GM23338 (cell line): ENCODE measurements at regions not wholly inside any gene's neighbourhood (a gene's known extent, or its start where the extent isn't known, plus 50 kb on each side); places are given as distances from the start of the nearest gene placed in this dataset.

Experiments
- ATAC-seq: fragments of 200-7000 bp; cut with Tn5 transposase; 3 replicates; pipeline ENCODE4 v1.9.1; 2020
- DNase-seq: peaks from one replicate; pipeline ENCODE4 v3.0.0-alpha.2; 2015; ENCODE audit warnings: low spot score
- H2AFZ ChIP-seq: fragments of 200-600 bp; sonication (generic); 2 replicates; pipeline ENCODE4 v1.8.0; 2016; ENCODE audit warnings: antibody characterized with exemption, mild to moderate bottlenecking, moderate library complexity
- H3F3A ChIP-seq: fragments of 200-600 bp; sonication (generic); replicated peaks from 2 replicates; pipeline ENCODE4 v1.8.0; 2017; ENCODE audit warnings: antibody characterized with exemption, mixed run types, low read depth
- H3K27ac ChIP-seq: fragments of 200-600 bp; sonication (generic); 2 replicates; pipeline ENCODE4 v1.6.1; 2016; ENCODE audit warnings: low read depth
- H3K27me3 ChIP-seq: fragments of 200-600 bp; sonication (generic); 2 replicates; pipeline ENCODE4 v1.8.0; 2016; ENCODE audit warnings: mild to moderate bottlenecking, mixed run types, moderate library complexity; ENCODE audit not compliant: insufficient read depth
- H3K36me3 ChIP-seq: fragments of 200-600 bp; sonication (generic); 2 replicates; pipeline ENCODE4 v1.8.0; 2016; ENCODE audit warnings: mild to moderate bottlenecking; ENCODE audit not compliant: insufficient read depth
- H3K4me1 ChIP-seq: fragments of 200-600 bp; sonication (generic); 2 replicates; pipeline ENCODE4 v1.8.0; 2016; ENCODE audit warnings: mild to moderate bottlenecking, moderate library complexity; ENCODE audit not compliant: insufficient read depth
- H3K4me2 ChIP-seq: fragments of 200-600 bp; sonication (generic); 2 replicates; pipeline ENCODE4 v1.7.1; 2017; ENCODE audit warnings: mixed run types
- H3K4me3 ChIP-seq: fragments of 200-600 bp; sonication (generic); 2 replicates; pipeline ENCODE4 v1.6.1; 2016; ENCODE audit warnings: mixed run types
- H3K79me2 ChIP-seq: fragments of 200-600 bp; sonication (generic); replicated peaks from 2 replicates; pipeline ENCODE4 v1.8.0; 2017; ENCODE audit warnings: mild to moderate bottlenecking; ENCODE audit not compliant: insufficient read depth
- H3K9me2 ChIP-seq: fragments of 200-600 bp; sonication (generic); 2 replicates; pipeline ENCODE4 v1.8.0; 2017; ENCODE audit not compliant: insufficient read depth
- H4K20me1 ChIP-seq: fragments of 200-600 bp; sonication (generic); replicated peaks from 2 replicates; pipeline ENCODE4 v1.8.0; 2017; ENCODE audit warnings: mild to moderate bottlenecking; ENCODE audit not compliant: insufficient read depth
- H3K27ac Mint-ChIP-seq: 2 replicates; pipeline ENCODE4 v1.8.0; 2020; ENCODE audit warnings: inconsistent platforms, mild to moderate bottlenecking, moderate library complexity, mixed read lengths
- H3K27me3 Mint-ChIP-seq: 3 replicates; pipeline ENCODE4 v1.8.0; 2022; ENCODE audit warnings: low read depth, mild to moderate bottlenecking, moderate library complexity, mixed read lengths, inconsistent platforms; ENCODE audit not compliant: insufficient read depth, poor library complexity
- H3K36me3 Mint-ChIP-seq: 3 replicates; pipeline ENCODE4 v1.8.0; 2021; ENCODE audit warnings: low read depth, mild to moderate bottlenecking, inconsistent platforms, moderate library complexity, mixed read lengths
- H3K4me1 Mint-ChIP-seq: 3 replicates; pipeline ENCODE4 v1.8.0; 2020; ENCODE audit warnings: mild to moderate bottlenecking, inconsistent platforms, mixed read lengths
- H3K4me3 Mint-ChIP-seq: 3 replicates; pipeline ENCODE4 v1.8.0; 2021; ENCODE audit warnings: moderate library complexity, mild to moderate bottlenecking, inconsistent platforms, mixed read lengths
- H3K9me3 Mint-ChIP-seq: 3 replicates; pipeline ENCODE4 v1.8.0; 2020; ENCODE audit warnings: moderate library complexity, mild to moderate bottlenecking, inconsistent platforms, mixed read lengths
- CTCF ChIP-seq, 2 experiments: fragments of 200-600 bp in 1 of 2; sonication (generic) in 1 of 2; conservative IDR thresholded peaks; 2 replicates each; pipeline versions ENCODE4 v1.5.1 to v1.6.1; 2016 to 2017; ENCODE audit warnings: antibody characterized with exemption in 2 of 2, low read depth in 2 of 2, mild to moderate bottlenecking in 2 of 2, moderate library complexity in 1 of 2
- EZH2 ChIP-seq: fragments of 200-600 bp; sonication (generic); IDR thresholded peaks from one replicate; pipeline ENCODE4 v1.8.0; 2017; ENCODE audit warnings: antibody characterized with exemption, mild to moderate bottlenecking, low read depth; ENCODE audit not compliant: unreplicated experiment
- EZH2phosphoT487 ChIP-seq: fragments of 200-600 bp; sonication (generic); IDR thresholded peaks from one replicate; pipeline ENCODE4 v1.8.1; 2018; ENCODE audit warnings: antibody characterized with exemption; ENCODE audit not compliant: unreplicated experiment
- JUNB ChIP-seq: IDR thresholded peaks from one replicate; pipeline ENCODE4 v1.6.1; 2016; ENCODE audit warnings: antibody characterized with exemption; ENCODE audit not compliant: unreplicated experiment
- NANOG ChIP-seq: IDR thresholded peaks from 2 replicates; pipeline ENCODE4 v1.6.1; 2016; ENCODE audit warnings: antibody characterized with exemption, borderline replicate concordance
- POLR2AphosphoS5 ChIP-seq: IDR thresholded peaks from 2 replicates; pipeline ENCODE4 v1.6.1; 2016; ENCODE audit warnings: antibody characterized with exemption, low read depth
- STAT1 ChIP-seq: IDR thresholded peaks from one replicate; pipeline ENCODE4 v1.6.1; 2016; ENCODE audit warnings: antibody characterized with exemption; ENCODE audit not compliant: unreplicated experiment
- TF ChIP-seq, protein P1 (sequence below): IDR thresholded peaks from one replicate; pipeline ENCODE4 v1.6.1; 2018; ENCODE audit warnings: antibody characterized with exemption; ENCODE audit not compliant: unreplicated experiment
- TF ChIP-seq, protein P2 (sequence below): IDR thresholded peaks from 2 replicates; pipeline ENCODE4 v1.6.1; 2016; ENCODE audit warnings: antibody characterized with exemption

DNA sequence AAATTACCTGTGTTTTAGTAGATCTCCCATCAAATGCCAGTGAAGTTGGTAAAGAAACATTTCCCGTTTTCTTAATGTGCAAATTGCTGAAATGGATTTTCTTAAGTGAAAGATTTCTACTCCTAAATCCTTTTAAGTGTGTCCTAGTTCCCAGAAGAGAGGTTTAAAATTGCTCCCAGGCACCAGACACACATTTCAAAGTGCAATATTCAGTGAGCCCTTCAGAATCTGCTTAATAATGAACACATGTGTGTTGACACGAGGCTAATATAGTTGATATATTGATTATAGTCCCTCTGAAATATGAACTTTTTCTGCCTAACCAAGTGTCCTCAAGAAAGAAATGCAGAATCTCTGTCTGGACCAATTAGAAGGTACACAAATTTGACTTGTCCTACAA lies 861.7 kb upstream of the CNTNAP5 start (continued):
- TF ChIP-seq CTCF (conservative IDR thresholded peaks at IDR 0.05; ENCODE audit: low read depth in 2 of 2), result no peak
- TF ChIP-seq EZH2phosphoT487, result no peak
- TF ChIP-seq NANOG, result no peak
- TF ChIP-seq POLR2AphosphoS5, result no peak
- TF ChIP-seq, protein P1, sequence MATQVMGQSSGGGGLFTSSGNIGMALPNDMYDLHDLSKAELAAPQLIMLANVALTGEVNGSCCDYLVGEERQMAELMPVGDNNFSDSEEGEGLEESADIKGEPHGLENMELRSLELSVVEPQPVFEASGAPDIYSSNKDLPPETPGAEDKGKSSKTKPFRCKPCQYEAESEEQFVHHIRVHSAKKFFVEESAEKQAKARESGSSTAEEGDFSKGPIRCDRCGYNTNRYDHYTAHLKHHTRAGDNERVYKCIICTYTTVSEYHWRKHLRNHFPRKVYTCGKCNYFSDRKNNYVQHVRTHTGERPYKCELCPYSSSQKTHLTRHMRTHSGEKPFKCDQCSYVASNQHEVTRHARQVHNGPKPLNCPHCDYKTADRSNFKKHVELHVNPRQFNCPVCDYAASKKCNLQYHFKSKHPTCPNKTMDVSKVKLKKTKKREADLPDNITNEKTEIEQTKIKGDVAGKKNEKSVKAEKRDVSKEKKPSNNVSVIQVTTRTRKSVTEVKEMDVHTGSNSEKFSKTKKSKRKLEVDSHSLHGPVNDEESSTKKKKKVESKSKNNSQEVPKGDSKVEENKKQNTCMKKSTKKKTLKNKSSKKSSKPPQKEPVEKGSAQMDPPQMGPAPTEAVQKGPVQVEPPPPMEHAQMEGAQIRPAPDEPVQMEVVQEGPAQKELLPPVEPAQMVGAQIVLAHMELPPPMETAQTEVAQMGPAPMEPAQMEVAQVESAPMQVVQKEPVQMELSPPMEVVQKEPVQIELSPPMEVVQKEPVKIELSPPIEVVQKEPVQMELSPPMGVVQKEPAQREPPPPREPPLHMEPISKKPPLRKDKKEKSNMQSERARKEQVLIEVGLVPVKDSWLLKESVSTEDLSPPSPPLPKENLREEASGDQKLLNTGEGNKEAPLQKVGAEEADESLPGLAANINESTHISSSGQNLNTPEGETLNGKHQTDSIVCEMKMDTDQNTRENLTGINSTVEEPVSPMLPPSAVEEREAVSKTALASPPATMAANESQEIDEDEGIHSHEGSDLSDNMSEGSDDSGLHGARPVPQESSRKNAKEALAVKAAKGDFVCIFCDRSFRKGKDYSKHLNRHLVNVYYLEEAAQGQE, result no peak
- TF ChIP-seq JUNB, result no peak

- no peaks in the 10 kb centered on the region for H3K36me3 ChIP-seq
- DNase-seq (no peak), ATAC-seq (no peak)
- Mint-ChIP-seq H3K4me3 (no peak overlapping the region), H3K36me3 (peaks cover 9% of the 10 kb centered on the region; the same call in 1 of the 3 replicates), H3K4me1 (peaks cover 8% of the 10 kb centered on the region; the same call in 2 of the 3 replicates), H3K9me3 (peaks cover 20% of the 10 kb centered on the region; the same call in 2 of the 3 replicates), H3K27ac (no peak overlapping the region), H3K27me3 (no peaks in the 10 kb centered on the region)
- H4K20me1 ChIP-seq, result no peaks in the 10 kb centered on the region
- H3K27ac ChIP-seq, result no peak overlapping the region
- no peak overlapping the region; the same call in 1 of the 2 replicates for H2AFZ ChIP-seq
- H3K4me1 ChIP-seq, result no peaks in the 10 kb centered on the region
- H3K27me3 ChIP-seq, result no peaks in the 10 kb centered on the region
- no peaks in the 10 kb centered on the region for H3F3A ChIP-seq
- H3K4me2 ChIP-seq, result no peak overlapping the region
- no peak overlapping the region for H3K4me3 ChIP-seq
- H3K9me2 ChIP-seq, result peaks cover 15% of the 10 kb centered on the region
- no peaks in the 10 kb centered on the region for H3K79me2 ChIP-seq
- TF ChIP-seq POLR2AphosphoS5 (no peak), EZH2 (no peak), EZH2phosphoT487 (no peak), STAT1 (no peak)
- TF ChIP-seq, protein P1, result no peak
- TF ChIP-seq, protein P2, sequence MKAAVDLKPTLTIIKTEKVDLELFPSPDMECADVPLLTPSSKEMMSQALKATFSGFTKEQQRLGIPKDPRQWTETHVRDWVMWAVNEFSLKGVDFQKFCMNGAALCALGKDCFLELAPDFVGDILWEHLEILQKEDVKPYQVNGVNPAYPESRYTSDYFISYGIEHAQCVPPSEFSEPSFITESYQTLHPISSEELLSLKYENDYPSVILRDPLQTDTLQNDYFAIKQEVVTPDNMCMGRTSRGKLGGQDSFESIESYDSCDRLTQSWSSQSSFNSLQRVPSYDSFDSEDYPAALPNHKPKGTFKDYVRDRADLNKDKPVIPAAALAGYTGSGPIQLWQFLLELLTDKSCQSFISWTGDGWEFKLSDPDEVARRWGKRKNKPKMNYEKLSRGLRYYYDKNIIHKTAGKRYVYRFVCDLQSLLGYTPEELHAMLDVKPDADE, result no peak
Observed at GRCh38 chr2:123164216-123164615, 860.9 kb upstream of the CNTNAP5 start.
